IMR-90 (cell line): ENCODE measurements at regions not wholly inside any gene's neighbourhood (a gene's known extent, or its start where the extent isn't known, plus 50 kb on each side); places are given as distances from the start of the nearest gene placed in this dataset.

Source experiments
- ATAC-seq: fragments of 200-7000 bp; cut with Tn5 transposase; 2 replicates; pipeline ENCODE4 v1.9.1; 2020; ENCODE audit warnings: low read depth, mild to moderate bottlenecking, moderate library complexity
- BruUV-seq: library from RNA; stranded (reverse); fragments of 400-500 nt; replicated peaks from 2 replicates; lab custom pipeline; 2021; lab: Mats Ljungman, UMichigan
- CTCF ChIA-PET: fragments of 300-600 bp; formaldehyde crosslinking; extraction: SDS; loops from one replicate; lab custom pipeline; 2021; ENCODE audit warnings: antibody characterized with exemption; lab: Yijun Ruan, JAX
- POLR2A ChIA-PET: fragments of 300-600 bp; sonication (Branson Sonifier 250); formaldehyde crosslinking; loops from one replicate; lab custom pipeline; 2022; ENCODE audit warnings: antibody characterized with exemption; ENCODE audit not compliant: unreplicated experiment; lab: Charles Lee
- DNase-seq: peaks from one replicate; pipeline ENCODE4 v3.0.0; 2013
- H2AFZ ChIP-seq: replicated peaks from 2 replicates; pipeline ENCODE3; 2013; ENCODE audit warnings: low read length, mild to moderate bottlenecking; ENCODE audit not compliant: poor library complexity
- H2AK5ac ChIP-seq: 2 replicates; pipeline ENCODE4 v1.6.1; 2013; ENCODE audit warnings: low read depth, low read length, inconsistent platforms
- H2AK9ac ChIP-seq: replicated peaks from 2 replicates; pipeline ENCODE3; 2013; ENCODE audit warnings: mild to moderate bottlenecking, low read depth, low read length, moderate library complexity; ENCODE audit not compliant: poor library complexity
- H2BK120ac ChIP-seq: 2 replicates; pipeline ENCODE4 v1.6.1; 2013; ENCODE audit warnings: low read depth, low read length, inconsistent platforms
- H2BK15ac ChIP-seq: 3 replicates; pipeline ENCODE4 v1.6.1; 2013; ENCODE audit warnings: low read depth, low read length, inconsistent platforms
- H2BK20ac ChIP-seq: 2 replicates; pipeline ENCODE4 v1.6.1; 2013; ENCODE audit warnings: low read depth, mild to moderate bottlenecking, inconsistent platforms, low read length, moderate library complexity
- H2BK5ac ChIP-seq: 2 replicates; pipeline ENCODE4 v1.6.1; 2013; ENCODE audit warnings: mild to moderate bottlenecking, low read depth, low read length, inconsistent platforms; ENCODE audit not compliant: poor library complexity, severe bottlenecking
- H3K14ac ChIP-seq: replicated peaks from 2 replicates; pipeline ENCODE4 v1.6.1; 2013; ENCODE audit warnings: low read depth, low read length, inconsistent platforms
- H3K18ac ChIP-seq: 2 replicates; pipeline ENCODE4 v1.6.1; 2013; ENCODE audit warnings: low read depth, low read length, control low read depth
- H3K23ac ChIP-seq: 2 replicates; pipeline ENCODE4 v1.6.1; 2013; ENCODE audit warnings: low read depth, low read length, inconsistent platforms
- H3K27ac ChIP-seq: 2 replicates; pipeline ENCODE4 v1.5.1; 2013; ENCODE audit warnings: mild to moderate bottlenecking, control low read depth, low read length; ENCODE audit not compliant: insufficient read depth
- H3K27me3 ChIP-seq: 2 replicates; pipeline ENCODE4 v1.6.1; 2013; ENCODE audit warnings: low read length; ENCODE audit not compliant: control insufficient read depth, insufficient read depth
- H3K36me3 ChIP-seq: 2 replicates; pipeline ENCODE4 v1.6.1; 2013; ENCODE audit warnings: low read length, mixed read lengths; ENCODE audit not compliant: control insufficient read depth, insufficient read depth
- H3K4ac ChIP-seq: 2 replicates; pipeline ENCODE4 v1.6.1; 2013; ENCODE audit warnings: low read depth, low read length, inconsistent platforms
- H3K4me1 ChIP-seq: 2 replicates; pipeline ENCODE4 v1.6.1; 2013; ENCODE audit warnings: low read length, mixed read lengths; ENCODE audit not compliant: control insufficient read depth, insufficient read depth
- H3K4me2 ChIP-seq: 2 replicates; pipeline ENCODE4 v1.6.1; 2013; ENCODE audit warnings: low read depth, mild to moderate bottlenecking, control low read depth, low read length, moderate library complexity
- H3K4me3 ChIP-seq: 2 replicates; pipeline ENCODE4 v1.5.1; 2013; ENCODE audit warnings: low read depth, mild to moderate bottlenecking, control low read depth, low read length, moderate library complexity; ENCODE audit not compliant: insufficient read depth
- H3K56ac ChIP-seq: 2 replicates; pipeline ENCODE4 v1.6.1; 2013; ENCODE audit warnings: low read length, inconsistent platforms; ENCODE audit not compliant: insufficient read depth; ENCODE audit errors: extremely low read depth
- H3K79me1 ChIP-seq, 2 experiments: 2 replicates each; pipeline ENCODE4 v1.6.1; 2013; ENCODE audit warnings: low read length in 2 of 2, inconsistent platforms in 1 of 2, low read depth in 1 of 2
- H3K9ac ChIP-seq: 2 replicates; pipeline ENCODE4 v1.6.1; 2013; ENCODE audit warnings: low read depth, low read length, control low read depth
- H3K9me1 ChIP-seq: 2 replicates; pipeline ENCODE4 v1.6.1; 2013; ENCODE audit warnings: low read length, inconsistent platforms; ENCODE audit not compliant: insufficient read depth
- H3K9me3 ChIP-seq: 2 replicates; pipeline ENCODE4 v1.6.1; 2013; ENCODE audit warnings: low read length; ENCODE audit not compliant: control insufficient read depth, insufficient read depth
- H4K20me1 ChIP-seq: 2 replicates; pipeline ENCODE4 v1.6.1; 2013; ENCODE audit warnings: low read length, inconsistent platforms; ENCODE audit not compliant: insufficient read depth
- H4K5ac ChIP-seq: 2 replicates; pipeline ENCODE4 v1.6.1; 2013; ENCODE audit warnings: mild to moderate bottlenecking, low read depth, low read length, control low read depth
- H4K8ac ChIP-seq, 2 experiments: 2 replicates each; pipeline ENCODE4 v1.6.1; 2013; ENCODE audit warnings: low read depth in 2 of 2, low read length in 2 of 2, control low read depth in 1 of 2, inconsistent platforms in 1 of 2
- H4K91ac ChIP-seq: 2 replicates; pipeline ENCODE4 v1.6.1; 2013; ENCODE audit warnings: low read depth, low read length, inconsistent platforms; ENCODE audit not compliant: insufficient read depth
- BHLHE40 ChIP-seq: fragments of 150-350 bp; IDR thresholded peaks from 2 replicates; pipeline ENCODE4 v1.6.1; 2016; ENCODE audit warnings: mild to moderate bottlenecking, low read depth, low read length
- CEBPB ChIP-seq: IDR thresholded peaks from 2 replicates; pipeline ENCODE4 v1.6.1; 2012; ENCODE audit warnings: low read depth, low read length, improper control_type of control experiment
- CHD1 ChIP-seq: IDR thresholded peaks from 2 replicates; pipeline ENCODE4 v1.6.1; 2012; ENCODE audit warnings: low read depth, low read length, improper control_type of control experiment
- CTCF ChIP-seq: conservative IDR thresholded peaks from 2 replicates; pipeline ENCODE4 v1.5.1; 2012; ENCODE audit warnings: mild to moderate bottlenecking, low read depth, low read length, improper control_type of control experiment
- ELK1 ChIP-seq: fragments of 150-350 bp; IDR thresholded peaks from 2 replicates; pipeline ENCODE4 v1.6.1; 2016; ENCODE audit warnings: low read depth, mild to moderate bottlenecking, low read length, moderate library complexity, borderline replicate concordance
- FOS ChIP-seq: fragments of 150-350 bp; IDR thresholded peaks from 2 replicates; pipeline ENCODE4 v1.6.1; 2016; ENCODE audit warnings: low read depth, low read length
- MAFK ChIP-seq: IDR thresholded peaks from 2 replicates; pipeline ENCODE4 v1.6.1; 2012; ENCODE audit warnings: low read depth, low read length, improper control_type of control experiment
- MAZ ChIP-seq: IDR thresholded peaks from 2 replicates; pipeline ENCODE4 v1.6.1; 2012; ENCODE audit warnings: low read depth, mild to moderate bottlenecking, low read length, improper control_type of control experiment, moderate library complexity, borderline replicate concordance
- MXI1 ChIP-seq: IDR thresholded peaks from 2 replicates; pipeline ENCODE4 v1.6.1; 2012; ENCODE audit warnings: low read depth, mild to moderate bottlenecking, low read length, moderate library complexity, borderline replicate concordance
- NFE2L2 ChIP-seq: fragments of 150-350 bp; IDR thresholded peaks from 2 replicates; pipeline ENCODE4 v1.6.1; 2016; ENCODE audit warnings: low read depth, mild to moderate bottlenecking, low read length
- POLR2A ChIP-seq: IDR thresholded peaks from 2 replicates; pipeline ENCODE4 v1.6.1; 2012; ENCODE audit warnings: mild to moderate bottlenecking, low read depth, low read length
- RAD21 ChIP-seq: IDR thresholded peaks from 2 replicates; pipeline ENCODE4 v1.6.1; 2012; ENCODE audit warnings: low read length, improper control_type of control experiment
- RCOR1 ChIP-seq: IDR thresholded peaks from 2 replicates; pipeline ENCODE4 v1.6.1; 2012; ENCODE audit warnings: mild to moderate bottlenecking, low read length, improper control_type of control experiment; ENCODE audit not compliant: insufficient replicate concordance
- RFX5 ChIP-seq: IDR thresholded peaks from 2 replicates; pipeline ENCODE4 v1.8.0; 2012; ENCODE audit warnings: low read depth, mild to moderate bottlenecking, low read length, moderate library complexity
- SMC3 ChIP-seq: fragments of 150-350 bp; IDR thresholded peaks from 2 replicates; pipeline ENCODE4 v1.6.1; 2016; ENCODE audit warnings: low read depth, mild to moderate bottlenecking, antibody characterized with exemption, low read length, moderate library complexity
- USF2 ChIP-seq: fragments of 150-350 bp; IDR thresholded peaks from 2 replicates; pipeline ENCODE4 v1.6.1; 2017; ENCODE audit warnings: mild to moderate bottlenecking, antibody characterized with exemption, low read length, low read depth
- WGBS, 2 experiments: methylation state at CpG; one replicate each; pipeline versions ENCODE4 v1.1.5 to v1.1.7; 2013; ENCODE audit warnings: missing lambda C conversion rate in 2 of 2; ENCODE audit not compliant: insufficient read length in 1 of 2; ENCODE audit errors: extremely low coverage in 2 of 2; 5-methylcytosine and 5-hydroxymethylcytosine counted together
- dilution Hi-C: fragments of 300-500 bp; cut with HindIII; formaldehyde crosslinking; loops from one replicate; pipeline ENCODE4 v1.14.3; 2018; ENCODE audit warnings: low sequenced_read_pairs; ENCODE audit not compliant: unreplicated experiment
- in situ Hi-C: fragments of 300-500 bp; cut with MboI; formaldehyde crosslinking; loops from 3 replicates; pipeline ENCODE4 v1.14.3; 2019; ENCODE audit warnings: low sequenced_read_pairs, inconsistent platforms, mixed read lengths
- intact Hi-C: fragments of 100-400 bp; cut with micrococcal nuclease; formaldehyde crosslinking; loops from 2 replicates; pipeline ENCODE4 v1.10.0; 2022

GRCh38 chr6:166814390-166814789 lies 142.0 kb downstream of the RNASET2 start:
- H2AK5ac ChIP-seq = no peak overlapping the region
- H4K8ac ChIP-seq = no peak overlapping the region
- no CpG with 5 or more reads among the region's 7 CpGs for WGBS, 2 experiments
- intact Hi-C loops (no loop called here), dilution Hi-C loops (no loop called here), in situ Hi-C loops (no loop called here)
- H3K79me1 ChIP-seq = no peaks in the 10 kb centered on the region
- no peak for DNase-seq
- no peak overlapping the region for H2BK20ac ChIP-seq
- H4K20me1 ChIP-seq = no peaks in the 10 kb centered on the region
- no peak overlapping the region for H3K4me2 ChIP-seq
- H3K4me1 ChIP-seq = no peaks in the 10 kb centered on the region
- 0 out of 2 replicates have a peak, but pooled peaks cover 1% of the 10 kb centered on the region for H3K9me3 ChIP-seq
- H3K27ac ChIP-seq = no peak overlapping the region
- POLR2A ChIA-PET = no interaction called here
- H2BK120ac ChIP-seq = no peak overlapping the region
- no peak overlapping the region for H3K14ac ChIP-seq
- H3K4ac ChIP-seq = no peak overlapping the region
- ATAC-seq = no peak
- no peak overlapping the region for H4K91ac ChIP-seq
- H2BK15ac ChIP-seq = no peak overlapping the region
- no peak overlapping the region for H2AK9ac ChIP-seq
- H3K4me3 ChIP-seq = no peak overlapping the region
- H4K5ac ChIP-seq = no peak overlapping the region
- CTCF ChIA-PET = no interaction called here
- no peaks in the 10 kb centered on the region for H3K36me3 ChIP-seq
- BruUV-seq = no TSS peak
- no peak overlapping the region for H3K56ac ChIP-seq
- H2AFZ ChIP-seq = no peak overlapping the region
- TF ChIP-seq POLR2A (no peak), SMC3 (no peak), RFX5 (no peak), MXI1 (no peak), CEBPB (no peak), NFE2L2 (no peak), ELK1 (no peak), CHD1 (no peak), USF2 (no peak), FOS (no peak), MAZ (no peak), RAD21 (no peak), CTCF (no peak), RCOR1 (no peak), BHLHE40 (no peak), MAFK (no peak)
- H2BK5ac ChIP-seq = no peak overlapping the region
- no peak overlapping the region for H3K18ac ChIP-seq
- H3K9me1 ChIP-seq = no peaks in the 10 kb centered on the region
- no peak overlapping the region for H3K9ac ChIP-seq
- H3K23ac ChIP-seq = no peak overlapping the region
- no peaks in the 10 kb centered on the region for H3K27me3 ChIP-seq
